Skin epidermis (tissue), 12 donors: ENCODE measurements at regions not wholly inside any gene's neighbourhood (a gene's known extent, or its start where the extent isn't known, plus 50 kb on each side); places are given as distances from the start of the nearest gene placed in this dataset.
"Not testable (repeated sequence)": the region's sequence is repeated elsewhere in the genome, so short reads cannot be mapped to it uniquely, and the experiment has no call there.

ENCODE experiments used
- H3K27ac ChIP-seq, 21 experiments: fragments of 200-600 bp; sonication (generic) in 11 of 21; one replicate each; pipeline ENCODE4 v1.5.0; 2020; ENCODE audit warnings: mild to moderate bottlenecking in 3 of 21, inconsistent platforms in 2 of 21, moderate library complexity in 2 of 21
- H3K4me3 ChIP-seq, 7 experiments: fragments of 200-600 bp; sonication (generic) in 2 of 7; one replicate each; pipeline ENCODE4 v1.5.0; 2020; ENCODE audit warnings: inconsistent platforms in 2 of 7, mild to moderate bottlenecking in 2 of 7, moderate library complexity in 1 of 7

DNA sequence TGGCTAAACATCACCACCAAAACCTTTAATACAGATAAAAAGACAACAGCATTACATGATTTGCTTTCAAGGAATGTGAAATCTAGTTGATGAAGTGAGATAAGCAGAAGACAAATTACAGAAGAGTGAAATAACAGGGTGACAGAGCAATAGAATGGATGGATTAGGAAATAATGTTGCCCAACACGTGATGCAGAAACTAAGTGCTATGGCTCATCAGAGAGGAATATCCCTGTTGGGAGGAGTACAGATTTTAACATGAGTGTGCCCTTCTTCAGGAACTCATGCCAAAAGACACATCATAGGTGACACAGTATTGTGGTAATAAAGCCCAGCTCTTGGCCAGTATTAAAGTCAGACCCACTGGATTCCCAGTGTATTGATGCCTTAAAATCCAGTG is 176.6 kb upstream of the RAG2 start:
- H3K4me3 ChIP-seq: no peak overlapping the region
- H3K27ac ChIP-seq: no peak overlapping the region

DNA sequence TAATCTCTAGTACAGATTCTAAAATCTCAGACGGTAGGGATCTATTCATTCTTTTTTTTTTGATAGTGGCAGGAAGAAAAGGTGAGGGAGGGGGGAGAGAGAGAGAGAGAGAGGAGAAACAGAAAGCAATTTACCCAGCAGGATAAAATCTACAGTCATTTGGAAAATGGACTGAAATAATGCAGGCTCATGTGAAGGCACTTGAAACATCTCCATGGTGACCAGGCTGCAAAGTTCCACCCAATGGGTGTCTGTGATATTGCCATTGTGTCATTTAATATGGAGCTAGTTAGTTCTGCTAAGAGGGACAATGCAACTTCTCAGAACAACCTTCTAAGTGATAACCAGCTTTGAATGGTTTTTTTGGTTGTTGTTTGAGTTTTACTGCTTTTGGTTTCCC is 165.2 kb upstream of the RAG2 start:
- no peak overlapping the region for H3K4me3 ChIP-seq
- no peak overlapping the region for H3K27ac ChIP-seq

- H3K4me3 ChIP-seq: no peak overlapping the region
- H3K27ac ChIP-seq: no peak overlapping the region
Measured at GRCh38 chr11:36757075-36757474, 159.0 kb upstream of the RAG2 start.

DNA sequence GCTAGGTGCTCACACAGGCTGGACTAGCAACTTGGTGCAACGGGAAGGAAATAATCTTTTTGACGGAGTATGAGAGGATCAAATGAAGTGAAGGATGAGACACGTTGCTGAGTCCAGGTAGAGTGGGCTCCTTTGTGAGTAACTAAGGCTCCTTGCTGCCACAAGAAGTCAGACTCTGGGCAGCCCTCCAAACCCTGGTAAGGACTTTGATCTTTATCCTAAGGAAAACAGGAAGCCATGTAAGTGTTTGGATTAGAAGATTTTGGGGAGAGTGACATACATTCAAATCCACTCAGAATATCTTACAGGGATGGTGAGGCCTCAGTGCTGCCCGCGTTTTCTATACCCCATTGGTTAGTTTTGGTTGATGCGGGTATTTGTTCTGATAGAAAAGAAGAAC is 155.9 kb upstream of the RAG2 start:
- H3K27ac ChIP-seq: no peak overlapping the region
- H3K4me3 ChIP-seq: no peak overlapping the region

DNA sequence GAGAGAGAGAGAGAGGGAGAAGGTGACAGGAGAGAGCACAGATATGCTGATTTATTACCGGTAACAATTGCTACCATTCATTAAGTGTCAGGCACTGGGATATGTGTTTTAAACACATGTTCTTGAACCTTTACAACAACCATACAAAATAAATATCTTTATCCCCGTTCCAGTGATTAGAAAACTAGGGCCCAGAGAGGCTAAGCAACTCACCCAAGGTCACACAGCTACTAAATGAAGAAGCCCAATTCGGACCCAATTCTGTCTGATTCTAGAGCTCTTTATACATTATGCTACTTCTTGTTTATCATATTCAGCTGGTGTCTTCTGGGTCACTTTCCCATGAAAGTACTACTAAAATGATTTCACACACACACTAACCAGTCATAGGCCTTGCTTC is 154.0 kb upstream of the RAG2 start:
- no peak overlapping the region for H3K27ac ChIP-seq
- no peak overlapping the region for H3K4me3 ChIP-seq

GRCh38 chr11:36751335-36751781 is 153.3 kb upstream of the RAG2 start:
- Histone ChIP-seq H3K27ac (no peak overlapping the region), H3K4me3 (no peak overlapping the region)

DNA sequence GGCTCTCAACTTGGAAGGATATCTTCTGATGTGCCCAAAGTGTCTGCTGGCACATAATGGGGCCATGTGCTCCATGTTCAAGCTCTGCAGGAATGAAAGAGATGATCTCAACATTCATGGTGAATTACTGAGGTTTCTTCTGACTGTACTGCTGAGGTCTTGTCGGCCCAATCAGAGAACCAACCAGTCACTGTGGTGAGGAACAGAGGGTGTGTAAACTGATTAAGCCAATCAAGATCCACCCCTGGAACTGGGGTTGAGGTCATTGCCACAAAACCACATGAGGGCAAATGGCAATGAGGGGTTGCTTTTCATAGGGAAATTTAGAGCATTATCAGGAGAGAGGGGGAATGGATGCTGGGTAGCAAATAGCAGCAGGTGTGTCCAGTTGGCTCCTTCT is 152.3 kb upstream of the RAG2 start:
- no peak overlapping the region for H3K4me3 ChIP-seq
- no peak overlapping the region for H3K27ac ChIP-seq

GRCh38 chr11:36748836-36749235 is 150.8 kb upstream of the RAG2 start:
- Histone ChIP-seq H3K4me3 (no peak overlapping the region), H3K27ac (no peak overlapping the region)

DNA sequence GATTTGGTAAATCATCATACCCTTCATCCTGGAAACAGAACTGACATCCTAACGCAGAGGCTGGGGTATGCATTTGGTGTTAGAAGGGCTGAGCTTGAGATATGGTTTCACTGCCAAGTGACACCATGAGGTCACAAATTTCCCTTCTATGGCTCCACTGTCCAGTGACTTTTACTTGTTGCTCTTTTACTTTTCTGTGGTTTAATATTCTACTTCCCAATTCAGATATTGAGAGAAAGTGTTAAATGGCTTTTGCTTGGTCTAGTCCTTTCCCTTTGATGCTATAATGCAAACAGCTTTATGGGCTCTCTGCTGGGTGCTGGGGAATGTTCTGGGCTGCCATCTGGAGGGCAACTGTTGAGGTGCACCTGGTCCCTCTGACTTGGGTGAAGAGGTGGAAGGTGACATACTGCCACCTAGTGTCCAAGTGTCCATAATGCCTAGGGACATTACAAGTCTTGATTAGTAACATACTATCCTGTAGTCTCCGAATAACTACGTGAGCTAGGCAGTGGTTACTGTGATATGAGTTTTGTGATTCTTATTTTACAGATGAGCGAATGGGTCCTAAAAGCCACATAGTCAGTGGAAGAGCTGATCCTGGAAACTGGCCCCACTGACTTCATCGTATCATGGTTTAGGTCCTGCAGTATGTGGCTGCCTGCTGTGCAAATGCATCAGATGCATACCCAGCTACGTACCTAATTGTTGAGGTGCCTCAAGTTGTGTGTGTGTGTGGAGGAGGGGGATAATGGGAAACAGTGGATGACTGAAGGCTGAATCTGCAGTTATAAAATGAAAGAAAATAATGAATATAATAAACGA is 149.1 kb upstream of the RAG2 start:
- Histone ChIP-seq H3K27ac (no peak overlapping the region), H3K4me3 (no peak overlapping the region)

DNA sequence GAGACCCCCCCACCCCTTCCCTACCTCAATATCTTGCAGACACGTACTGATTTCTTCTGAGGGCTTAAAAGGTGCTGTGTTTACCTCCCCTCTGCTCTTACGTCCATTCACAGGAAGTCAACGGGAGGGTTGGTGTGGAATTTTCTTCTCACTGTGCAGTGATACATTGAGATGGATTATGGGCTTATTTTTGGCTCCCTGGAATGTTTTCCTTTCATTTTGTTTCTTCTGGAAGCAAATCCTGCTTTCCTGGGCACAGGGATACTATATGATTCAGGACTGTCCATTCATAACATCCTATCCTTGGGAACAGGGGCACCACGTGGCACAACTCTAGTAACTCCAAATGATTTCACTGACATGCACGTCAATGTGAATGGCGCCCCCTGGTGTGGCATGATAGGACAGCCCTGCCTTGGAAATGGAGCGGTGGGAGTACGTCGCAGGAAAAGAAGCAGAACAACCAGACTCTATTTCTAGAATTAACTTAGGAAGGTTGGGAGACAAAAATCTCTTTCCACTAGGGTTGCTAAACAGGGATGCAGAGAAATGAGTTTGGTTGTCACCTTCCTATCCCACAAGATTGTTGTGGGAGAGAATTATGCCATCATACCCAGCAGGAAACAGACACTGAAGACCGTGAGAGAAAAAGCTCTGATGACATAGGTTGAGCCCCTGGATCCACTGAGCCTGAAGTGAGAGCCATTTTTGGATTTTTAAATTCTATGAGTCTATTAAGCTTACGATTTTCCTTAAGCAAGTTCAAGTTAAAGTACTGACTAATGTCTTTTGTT is 146.5 kb upstream of the RAG2 start:
- Histone ChIP-seq H3K4me3 (no peak overlapping the region), H3K27ac (no peak overlapping the region)

GRCh38 chr11:36743039-36743438 is 145.0 kb upstream of the RAG2 start:
- no peak overlapping the region for H3K27ac ChIP-seq

DNA sequence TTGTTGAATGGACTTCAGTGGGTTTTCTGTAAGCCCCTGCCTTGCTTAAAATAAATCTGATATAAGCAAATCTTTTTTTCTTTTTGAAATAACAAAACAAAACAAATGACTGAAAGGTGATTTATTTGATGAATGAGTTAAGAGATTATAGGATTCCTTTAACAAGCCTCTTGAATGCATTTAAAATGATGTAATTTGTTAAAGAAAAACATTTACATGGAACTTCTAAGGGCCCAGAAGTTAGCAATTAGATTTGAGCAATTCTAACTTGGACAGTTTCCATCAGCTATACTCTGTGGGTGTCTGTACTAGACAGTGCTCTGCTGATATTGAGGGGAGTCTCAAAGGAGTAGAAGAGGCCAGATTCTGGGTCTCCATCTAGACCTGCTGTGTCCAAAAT is 143.5 kb upstream of the RAG2 start:
- H3K4me3 ChIP-seq: no peak overlapping the region
- H3K27ac ChIP-seq: no peak overlapping the region

More at GRCh38 chr11:36743039-36743438, 145.0 kb upstream of the RAG2 start:
- H3K4me3 ChIP-seq: no peak overlapping the region

DNA sequence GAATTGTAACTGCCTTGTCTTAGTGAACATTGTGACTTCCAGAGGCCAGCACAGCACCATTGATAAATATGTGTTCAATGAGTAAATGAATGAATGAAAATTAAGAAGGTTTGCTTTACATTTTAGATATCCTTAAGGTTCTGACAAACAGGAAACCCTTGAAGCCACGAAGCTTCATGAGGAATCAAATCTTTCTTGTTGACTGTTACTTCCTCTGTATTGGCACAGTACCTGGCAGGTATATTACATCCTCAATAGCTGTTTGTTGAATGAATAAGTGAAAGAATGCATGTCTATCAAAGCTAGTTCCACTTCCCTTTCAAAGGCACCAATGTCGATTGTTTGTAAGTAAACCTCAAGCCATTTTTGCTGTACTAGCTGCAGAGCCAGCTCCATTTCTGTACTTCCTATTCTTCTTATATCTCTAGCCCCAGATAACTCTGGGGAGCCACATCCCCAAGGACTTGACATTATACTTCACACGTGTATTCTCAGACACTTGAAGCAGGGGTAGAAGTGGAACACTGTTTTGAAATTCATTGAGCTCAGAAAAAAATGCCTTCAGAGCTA is 140.3 kb upstream of the RAG2 start:
- H3K27ac ChIP-seq: no peak overlapping the region
- no peak overlapping the region for H3K4me3 ChIP-seq

- H3K27ac ChIP-seq: no peak overlapping the region
- H3K4me3 ChIP-seq: no peak overlapping the region
Measured at GRCh38 chr11:36736103-36736502, 138.1 kb upstream of the RAG2 start.

DNA sequence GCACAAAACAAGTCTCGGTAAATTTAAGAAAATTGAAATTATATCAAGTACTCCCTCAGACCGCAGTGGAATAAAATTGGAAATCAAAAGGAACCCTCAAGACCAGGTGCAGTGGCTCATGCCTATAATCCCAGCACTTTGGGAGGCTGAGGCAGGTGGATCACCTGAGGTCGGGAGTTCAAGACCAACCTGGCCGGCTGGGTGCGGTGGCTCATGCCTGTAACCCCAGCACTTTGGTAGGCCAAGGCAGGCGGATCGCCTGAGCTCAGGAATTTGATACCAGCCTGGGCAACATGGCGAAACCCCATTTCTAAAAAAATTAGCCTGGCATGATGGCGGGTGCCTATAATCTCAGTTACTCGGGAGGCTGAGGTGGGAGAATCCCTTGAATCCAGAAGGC is 135.7 kb upstream of the RAG2 start:
- not testable (repeated sequence) for H3K4me3 ChIP-seq

GRCh38 chr11:36730761-36731160 is 132.7 kb upstream of the RAG2 start:
- Histone ChIP-seq H3K4me3 (no peak overlapping the region), H3K27ac (no peak overlapping the region)

More for the DNA sequence above, 135.7 kb upstream of the RAG2 start:
- H3K27ac ChIP-seq: not testable (repeated sequence)

DNA sequence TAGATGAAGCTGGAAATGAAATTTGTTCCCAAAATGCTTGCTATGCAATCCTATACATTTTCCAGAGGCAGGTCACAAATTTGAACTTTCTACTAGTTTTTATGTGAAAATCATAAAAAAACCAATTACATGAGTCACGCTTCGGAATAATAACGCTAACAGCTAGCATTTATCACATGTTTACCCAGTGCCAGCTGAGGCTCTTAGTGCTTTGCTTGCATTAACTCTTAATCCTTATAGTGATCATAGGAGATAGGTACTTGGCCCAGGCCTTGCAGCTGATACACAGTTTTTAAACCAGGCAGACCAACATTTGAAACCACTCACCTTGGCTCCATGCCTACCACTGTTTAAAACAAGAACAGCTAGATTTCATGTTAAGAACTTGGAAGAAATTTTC is 131.8 kb upstream of the RAG2 start:
- no peak overlapping the region for H3K27ac ChIP-seq

GRCh38 chr11:36726420-36726819 is 128.4 kb upstream of the RAG2 start:
- no peak overlapping the region for H3K27ac ChIP-seq
- H3K4me3 ChIP-seq: no peak overlapping the region

More for the DNA sequence above, 131.8 kb upstream of the RAG2 start:
- no peak overlapping the region for H3K4me3 ChIP-seq

- Histone ChIP-seq H3K4me3 (no peak overlapping the region), H3K27ac (no peak overlapping the region)
Measured at GRCh38 chr11:36724742-36725385, 126.8 kb upstream of the RAG2 start.

DNA sequence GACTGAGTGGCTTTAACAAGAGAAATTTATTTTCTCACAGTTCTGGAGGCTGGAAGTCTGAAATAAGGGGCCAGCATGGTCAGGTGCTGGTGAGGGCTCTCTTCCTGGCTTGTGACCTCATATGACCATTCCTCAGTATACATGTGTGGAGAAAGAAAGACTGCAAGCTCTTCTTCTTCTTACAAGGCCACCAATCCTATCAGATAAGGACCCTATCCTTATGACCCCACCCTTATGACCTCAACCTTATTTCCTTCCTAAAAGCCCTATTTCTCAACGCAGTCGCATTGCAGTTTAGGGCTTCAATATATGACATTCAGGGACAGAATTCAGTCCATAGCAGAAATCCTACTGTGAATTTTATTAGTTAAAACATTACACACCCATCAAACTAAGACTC is 124.4 kb upstream of the RAG2 start:
- Histone ChIP-seq H3K4me3 (no peak overlapping the region), H3K27ac (no peak overlapping the region)
